BJ (cell line): ENCODE measurements at regions not wholly inside any gene's neighbourhood (a gene's known extent, or its start where the extent isn't known, plus 50 kb on each side); places are given as distances from the start of the nearest gene placed in this dataset.
"Not testable (repeated sequence)": the region's sequence is repeated elsewhere in the genome, so short reads cannot be mapped to it uniquely, and the experiment has no call there.

Experiments used
- CTCF ChIA-PET: fragments of 350-600 bp; formaldehyde crosslinking; extraction: SDS; loops from one replicate; lab custom pipeline; 2021; ENCODE audit warnings: antibody characterized with exemption, inconsistent platforms; lab: Yijun Ruan, JAX
- POLR2A ChIA-PET: fragments of 300-600 bp; sonication (Branson Sonifier 250); formaldehyde crosslinking; extraction: SDS; loops from one replicate; lab custom pipeline; 2021; ENCODE audit warnings: antibody characterized with exemption; lab: Charles Lee
- DNase-seq: peaks from one replicate; pipeline ENCODE4 v3.0.0-alpha.2; 2011; ENCODE audit warnings: low read depth
- H3K27me3 ChIP-seq: 2 replicates; pipeline ENCODE4 v1.6.0; 2011; ENCODE audit warnings: low read length; ENCODE audit not compliant: control insufficient read depth, insufficient read depth
- H3K36me3 ChIP-seq: 2 replicates; pipeline ENCODE4 v1.5.1; 2011; ENCODE audit warnings: low read length; ENCODE audit not compliant: control insufficient read depth, insufficient read depth
- H3K4me3 ChIP-seq: 2 replicates; pipeline ENCODE4 v1.5.1; 2011; ENCODE audit warnings: low read depth, mild to moderate bottlenecking, control low read depth, low read length
- CTCF ChIP-seq: IDR thresholded peaks from 2 replicates; pipeline ENCODE4 v1.5.1; 2011; ENCODE audit warnings: low read depth, mild to moderate bottlenecking, control low read depth, inconsistent platforms, low read length, moderate library complexity; ENCODE audit not compliant: insufficient read depth

GRCh38 chr7:9030976-9031375 is 597.6 kb downstream of the NXPH1 start:
- Histone ChIP-seq H3K36me3 (no peaks in the 10 kb centered on the region), H3K4me3 (no peak overlapping the region), H3K27me3 (no peaks in the 10 kb centered on the region)
- CTCF ChIA-PET = no interaction called here
- POLR2A ChIA-PET = no interaction called here
- TF ChIP-seq CTCF = no peak
- no peak for DNase-seq

- DNase-seq = no peak
- ChIA-PET CTCF (no interaction called here), POLR2A (no interaction called here)
- Histone ChIP-seq H3K36me3 (no peaks in the 10 kb centered on the region), H3K27me3 (no peaks in the 10 kb centered on the region), H3K4me3 (no peak overlapping the region)
- TF ChIP-seq CTCF = no peak
Observed at GRCh38 chr7:9031386-9031785, 598.0 kb downstream of the NXPH1 start.

GRCh38 chr7:9036080-9036479 is 602.7 kb downstream of the NXPH1 start:
- Histone ChIP-seq H3K4me3 (no peak overlapping the region), H3K27me3 (no peaks in the 10 kb centered on the region), H3K36me3 (no peaks in the 10 kb centered on the region)
- ChIA-PET POLR2A (no interaction called here), CTCF (no interaction called here)
- TF ChIP-seq CTCF = no peak
- no peak for DNase-seq

- Histone ChIP-seq H3K36me3 (no peaks in the 10 kb centered on the region), H3K4me3 (no peak overlapping the region), H3K27me3 (no peaks in the 10 kb centered on the region)
- no peak for DNase-seq
- TF ChIP-seq CTCF = no peak
- ChIA-PET CTCF (no interaction called here), POLR2A (no interaction called here)
Observed at GRCh38 chr7:9071160-9071762, 637.9 kb downstream of the NXPH1 start.

GRCh38 chr7:9075774-9076173 is 642.4 kb downstream of the NXPH1 start:
- H3K27me3 ChIP-seq, POLR2A ChIA-PET: not testable (repeated sequence)

GRCh38 chr7:9082203-9082602 is 648.8 kb downstream of the NXPH1 start:
- H3K4me3 ChIP-seq = no peak overlapping the region
- DNase-seq = no peak
- TF ChIP-seq CTCF = no peak
- CTCF ChIA-PET = no interaction called here
- H3K27me3 ChIP-seq = no peaks in the 10 kb centered on the region
- POLR2A ChIA-PET = no interaction called here
- no peaks in the 10 kb centered on the region for H3K36me3 ChIP-seq

More at GRCh38 chr7:9075774-9076173, 642.4 kb downstream of the NXPH1 start:
- DNase-seq, CTCF ChIA-PET, H3K4me3 ChIP-seq, H3K36me3 ChIP-seq: not testable (repeated sequence)
